HCT116 (cell line): ENCODE measurements at regions not wholly inside any gene's neighbourhood (a gene's known extent, or its start where the extent isn't known, plus 50 kb on each side); places are given as distances from the start of the nearest gene placed in this dataset.

Experiments used
- ATAC-seq: fragments of 200-7000 bp; cut with Tn5 transposase; 2 replicates; pipeline ENCODE4 v1.9.1; 2020; ENCODE audit warnings: mild to moderate bottlenecking, moderate library complexity
- BruUV-seq: library from RNA; stranded (reverse); fragments of 400-500 nt; replicated peaks from 2 replicates; lab custom pipeline; 2021; lab: Mats Ljungman, UMichigan
- CTCF ChIA-PET: fragments of 300-600 bp; sonication (Branson Sonifier 250); formaldehyde crosslinking; loops from one replicate; lab custom pipeline; 2021; ENCODE audit warnings: antibody characterized with exemption; lab: Charles Lee
- POLR2A ChIA-PET: fragments of 300-600, 350-600 bp; sonication (Branson Sonifier 250); formaldehyde crosslinking; loops from one replicate; lab custom pipeline; 2021; ENCODE audit warnings: antibody characterized with exemption; lab: Charles Lee
- RAD21 ChIA-PET, 2 experiments: fragments of 300-600 bp; sonication (Branson Sonifier 250); formaldehyde crosslinking; loops; one replicate each; lab custom pipeline; 2023; ENCODE audit warnings: low total read pairs in 2 of 2; ENCODE audit not compliant: uncharacterized antibody in 2 of 2, unreplicated experiment in 2 of 2, low non-redundant PET in 1 of 2; lab: Charles Lee
- DNase-seq: peaks from one replicate; pipeline ENCODE4 v3.0.0-alpha.2; 2010; ENCODE audit warnings: low read depth, low spot score
- H2AFZ ChIP-seq: fragments of 200-600 bp; shearing (Covaris generic), sonication (generic); 2 replicates; pipeline ENCODE4 v1.6.1; 2017; ENCODE audit warnings: low read depth, mixed run types, mixed read lengths, antibody characterized with exemption, low read length; ENCODE audit not compliant: poor library complexity, severe bottlenecking
- H3K27ac ChIP-seq: 2 replicates; pipeline ENCODE4 v1.5.1; 2012; ENCODE audit warnings: low read depth, low read length
- H3K27me3 ChIP-seq: fragments of 200-600 bp; sonication (generic); 2 replicates; pipeline ENCODE4 v1.6.1; 2016; ENCODE audit warnings: mixed run types, low read length, mixed read lengths; ENCODE audit not compliant: insufficient read depth
- H3K36me3 ChIP-seq, 2 experiments: fragments of 200-500 bp in 1 of 2; fragments of 200-600 bp in 1 of 2; sonication (Bioruptor generic) in 1 of 2; sonication (generic) in 1 of 2; 2 replicates each; pipeline versions ENCODE4 v1.5.1 to v1.6.1; 2014 to 2016; ENCODE audit warnings: low read length in 2 of 2, inconsistent platforms in 1 of 2, mixed read lengths in 1 of 2, mixed run types in 1 of 2; ENCODE audit not compliant: insufficient read depth in 2 of 2, control insufficient read depth in 1 of 2
- H3K4me1 ChIP-seq, 2 experiments: fragments of 200-600 bp in 1 of 2; sonication (generic) in 1 of 2; 2 replicates each; pipeline versions ENCODE4 v1.5.1 to v1.6.1; 2012 to 2017; ENCODE audit warnings: low read length in 2 of 2, inconsistent platforms in 1 of 2, mild to moderate bottlenecking in 1 of 2, mixed read lengths in 1 of 2, mixed run types in 1 of 2, moderate library complexity in 1 of 2; ENCODE audit not compliant: insufficient read depth in 2 of 2, control insufficient read depth in 1 of 2
- H3K4me2 ChIP-seq: fragments of 200-600 bp; sonication (generic); 2 replicates; pipeline ENCODE4 v1.6.1; 2017; ENCODE audit warnings: mixed run types, low read length, mixed read lengths
- H3K4me3 ChIP-seq, 2 experiments: fragments of 200-600 bp in 1 of 2; sonication (generic) in 1 of 2; replicated peaks in 1 of 2; 2 replicates each; pipeline ENCODE4 v1.5.1; 2011 to 2016; ENCODE audit warnings: low read length in 2 of 2, control low read depth in 1 of 2, low read depth in 1 of 2, mild to moderate bottlenecking in 1 of 2, mixed read lengths in 1 of 2, mixed run types in 1 of 2
- H3K79me2 ChIP-seq: fragments of 200-600 bp; sonication (generic); 2 replicates; pipeline ENCODE4 v1.6.1; 2017; ENCODE audit warnings: mild to moderate bottlenecking, mixed run types, low read length, moderate library complexity, mixed read lengths; ENCODE audit not compliant: insufficient read depth
- H3K9ac ChIP-seq: fragments of 200-600 bp; sonication (generic); 2 replicates; pipeline ENCODE4 v1.6.1; 2016; ENCODE audit warnings: low read length, mixed read lengths
- H3K9me2 ChIP-seq: fragments of 200-600 bp; sonication (generic), shearing (Covaris generic); 2 replicates; pipeline ENCODE4 v1.6.1; 2017; ENCODE audit warnings: mixed run types, mild to moderate bottlenecking, moderate library complexity; ENCODE audit not compliant: insufficient read depth
- H3K9me3 ChIP-seq, 2 experiments: fragments of 200-500 bp in 1 of 2; fragments of 200-600 bp in 1 of 2; sonication (Bioruptor generic) in 1 of 2; sonication (generic) in 1 of 2; 2 replicates each; pipeline ENCODE4 v1.6.1; 2014 to 2017; ENCODE audit warnings: low read length in 2 of 2, mixed read lengths in 2 of 2, inconsistent platforms in 1 of 2, low read depth in 1 of 2, mild to moderate bottlenecking in 1 of 2, mixed run types in 1 of 2, moderate library complexity in 1 of 2; ENCODE audit not compliant: control insufficient read depth in 1 of 2, insufficient read depth in 1 of 2
- H4K20me1 ChIP-seq: fragments of 200-600 bp; sonication (generic), shearing (Covaris generic); 2 replicates; pipeline ENCODE4 v1.6.1; 2017; ENCODE audit warnings: mixed run types, mild to moderate bottlenecking, moderate library complexity; ENCODE audit not compliant: insufficient read depth
- CBX3 ChIP-seq: IDR thresholded peaks from 2 replicates; pipeline ENCODE4 v1.6.1; 2012; ENCODE audit warnings: low read depth
- CTCF ChIP-seq, 3 experiments: fragments of 200-600 bp in 1 of 3; sonication (generic) in 1 of 3; IDR thresholded peaks in 2 of 3; conservative IDR thresholded peaks in 1 of 3; 2 replicates each; pipeline ENCODE4 v1.5.1; 2012 to 2017; ENCODE audit warnings: low read depth in 2 of 3, low read length in 2 of 3, antibody characterized with exemption in 1 of 3, borderline replicate concordance in 1 of 3, control low read depth in 1 of 3, mild to moderate bottlenecking in 1 of 3, mixed read lengths in 1 of 3, mixed run types in 1 of 3, moderate library complexity in 1 of 3; ENCODE audit not compliant: insufficient read depth in 1 of 3
- EGR1 ChIP-seq: IDR thresholded peaks from 2 replicates; pipeline ENCODE4 v1.6.1; 2012; ENCODE audit warnings: low read depth
- ELF1 ChIP-seq: IDR thresholded peaks from 2 replicates; pipeline ENCODE4 v1.6.1; 2012; ENCODE audit warnings: low read depth, borderline replicate concordance
- EZH2phosphoT487 ChIP-seq: fragments of 200-600 bp; IDR thresholded peaks from 2 replicates; pipeline ENCODE4 v1.6.1; 2018; ENCODE audit warnings: antibody characterized with exemption, borderline replicate concordance
- FOSL1 ChIP-seq: IDR thresholded peaks from 2 replicates; pipeline ENCODE4 v1.6.1; 2012; ENCODE audit warnings: low read depth
- JUND ChIP-seq: IDR thresholded peaks from 2 replicates; pipeline ENCODE4 v1.6.1; 2012
- MAX ChIP-seq: IDR thresholded peaks from 2 replicates; pipeline ENCODE4 v1.6.1; 2012
- POLR2AphosphoS5 ChIP-seq: IDR thresholded peaks from 2 replicates; pipeline ENCODE4 v1.6.1; 2011; ENCODE audit warnings: mild to moderate bottlenecking, low read depth, low read length, moderate library complexity
- RAD21 ChIP-seq: IDR thresholded peaks from 2 replicates; pipeline ENCODE4 v1.6.1; 2012; ENCODE audit warnings: low read depth, mild to moderate bottlenecking
- SIN3A ChIP-seq: IDR thresholded peaks from 2 replicates; pipeline ENCODE4 v1.6.1; 2012; ENCODE audit warnings: low read depth
- SP1 ChIP-seq: IDR thresholded peaks from 2 replicates; pipeline ENCODE4 v1.6.1; 2012; ENCODE audit warnings: low read depth
- TCF7L2 ChIP-seq: IDR thresholded peaks from 2 replicates; pipeline ENCODE4 v1.7.0; 2011; ENCODE audit warnings: borderline replicate concordance, inconsistent platforms; ENCODE audit not compliant: insufficient read depth, insufficient read length; ENCODE audit errors: extremely low read depth
- ZBTB33 ChIP-seq: IDR thresholded peaks from 2 replicates; pipeline ENCODE4 v1.6.1; 2011; ENCODE audit warnings: mild to moderate bottlenecking, low read length, moderate library complexity; ENCODE audit not compliant: insufficient replicate concordance; ENCODE audit errors: extremely low read depth
- ZFX ChIP-seq: fragments of 450-650 bp; IDR thresholded peaks from 2 replicates; pipeline ENCODE4 v1.6.1; 2017
- ZNF274 ChIP-seq: fragments of 200-500 bp; sonication (Bioruptor generic); IDR thresholded peaks from 2 replicates; pipeline ENCODE4 v1.6.1; 2014; ENCODE audit warnings: mild to moderate bottlenecking, low read depth, low read length, inconsistent platforms
- intact Hi-C: fragments of 100-400 bp; cut with micrococcal nuclease; formaldehyde crosslinking; loops from 2 replicates; pipeline ENCODE4 v1.10.0; 2022

GRCh38 chr6:45756606-45757005, 259.1 kb downstream of the CLIC5 start:
- Histone ChIP-seq H3K9ac (no peak overlapping the region), H3K79me2 (no peaks in the 10 kb centered on the region), H3K4me3 (no peak overlapping the region), H3K27ac (no peak overlapping the region), H3K36me3 (no peaks in the 10 kb centered on the region), H3K9me2 (no peaks in the 10 kb centered on the region), H3K9me3 (no peaks in the 10 kb centered on the region)
- no peak for ATAC-seq
- no peak for DNase-seq
- CTCF ChIA-PET = no interaction called here
- intact Hi-C loops = no loop called here
- TF ChIP-seq CTCF (IDR thresholded peaks at IDR 0.05 in 2 of 3, conservative IDR thresholded peaks at IDR 0.05 in 1 of 3; ENCODE audit: borderline replicate concordance in 1 of 3, insufficient read depth in 1 of 3, low read depth in 2 of 3, low read length in 2 of 3) (no peak), CBX3 (no peak), MAX (no peak), EGR1 (no peak), SIN3A (no peak), ZBTB33 (no peak), POLR2AphosphoS5 (no peak), RAD21 (no peak), ZNF274 (no peak), SP1 (no peak), TCF7L2 (no peak), JUND (no peak), EZH2phosphoT487 (no peak), ZFX (no peak), ELF1 (no peak), FOSL1 (no peak)
- TF ChIP-seq, all 23 proteins: peak for 0
- Histone ChIP-seq H3K27me3 (no peaks in the 10 kb centered on the region), H3K4me2 (no peak overlapping the region), H2AFZ (no peak overlapping the region), H3K4me1 (no peaks in the 10 kb centered on the region), H4K20me1 (no peaks in the 10 kb centered on the region)
- BruUV-seq = no TSS peak
- POLR2A ChIA-PET = no interaction called here
- RAD21 ChIA-PET = no interaction called here
